ENCODE measurements at regions not wholly inside any gene's neighbourhood (a gene's known extent, or its start where the extent isn't known, plus 50 kb on each side); places are given as distances from the start of the nearest gene placed in this dataset.
A peak's percentile ranks its signal among the peaks of the same experiment; 100 is the strongest.

- H3K9me3 ChIP-seq (ENCODE audit: control insufficient read depth, low read length): no peaks in the 10 kb centered on the region
- H2AFZ ChIP-seq: no peak overlapping the region
- TF ChIP-seq, protein P1, sequence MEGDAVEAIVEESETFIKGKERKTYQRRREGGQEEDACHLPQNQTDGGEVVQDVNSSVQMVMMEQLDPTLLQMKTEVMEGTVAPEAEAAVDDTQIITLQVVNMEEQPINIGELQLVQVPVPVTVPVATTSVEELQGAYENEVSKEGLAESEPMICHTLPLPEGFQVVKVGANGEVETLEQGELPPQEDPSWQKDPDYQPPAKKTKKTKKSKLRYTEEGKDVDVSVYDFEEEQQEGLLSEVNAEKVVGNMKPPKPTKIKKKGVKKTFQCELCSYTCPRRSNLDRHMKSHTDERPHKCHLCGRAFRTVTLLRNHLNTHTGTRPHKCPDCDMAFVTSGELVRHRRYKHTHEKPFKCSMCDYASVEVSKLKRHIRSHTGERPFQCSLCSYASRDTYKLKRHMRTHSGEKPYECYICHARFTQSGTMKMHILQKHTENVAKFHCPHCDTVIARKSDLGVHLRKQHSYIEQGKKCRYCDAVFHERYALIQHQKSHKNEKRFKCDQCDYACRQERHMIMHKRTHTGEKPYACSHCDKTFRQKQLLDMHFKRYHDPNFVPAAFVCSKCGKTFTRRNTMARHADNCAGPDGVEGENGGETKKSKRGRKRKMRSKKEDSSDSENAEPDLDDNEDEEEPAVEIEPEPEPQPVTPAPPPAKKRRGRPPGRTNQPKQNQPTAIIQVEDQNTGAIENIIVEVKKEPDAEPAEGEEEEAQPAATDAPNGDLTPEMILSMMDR (IDR thresholded peaks at IDR 0.05): no peak
- no peaks in the 10 kb centered on the region for H3K79me2 ChIP-seq
- no peak overlapping the region for H3K4me3 ChIP-seq (ENCODE audit: low read depth, low read length)
- no peaks in the 10 kb centered on the region for H3K27me3 ChIP-seq (ENCODE audit: control insufficient read depth, insufficient read depth, low read length)
- no peaks in the 10 kb centered on the region for H3K36me3 ChIP-seq (ENCODE audit: control insufficient read depth, insufficient read depth, low read length)
- H3K27ac ChIP-seq: no peak overlapping the region
- no peaks in the 10 kb centered on the region for H3K4me1 ChIP-seq
- no peak overlapping the region for H3K4me2 ChIP-seq (ENCODE audit: low read length)
- H3K9ac ChIP-seq: no peak overlapping the region
Measured at GRCh38 chr6:167731731-167732422, 94.8 kb upstream of the AFDN start.

- H3K79me2 ChIP-seq: no peaks in the 10 kb centered on the region
- H3K9me3 ChIP-seq (ENCODE audit: control insufficient read depth, low read length): no peaks in the 10 kb centered on the region
- H3K4me1 ChIP-seq: no peaks in the 10 kb centered on the region
- H3K27ac ChIP-seq: peak overlapping the region; percentile 4
- no peaks in the 10 kb centered on the region for H3K36me3 ChIP-seq (ENCODE audit: control insufficient read depth, insufficient read depth, low read length)
- H3K4me3 ChIP-seq (ENCODE audit: low read depth, low read length): no peak overlapping the region
- no peak overlapping the region for H3K9ac ChIP-seq
- H3K27me3 ChIP-seq (ENCODE audit: control insufficient read depth, insufficient read depth, low read length): no peaks in the 10 kb centered on the region
- no peak overlapping the region for H2AFZ ChIP-seq
- TF ChIP-seq, protein P1 (IDR thresholded peaks at IDR 0.05): no peak
- H3K4me2 ChIP-seq (ENCODE audit: low read length): no peak overlapping the region
Measured at GRCh38 chr6:167733740-167734661, 92.7 kb upstream of the AFDN start.

GRCh38 chr6:167734662-167735083 is 92.0 kb upstream of the AFDN start:
- no peak overlapping the region for H3K4me3 ChIP-seq (ENCODE audit: low read depth, low read length)
- no peak overlapping the region for H3K4me2 ChIP-seq (ENCODE audit: low read length)
- H3K79me2 ChIP-seq: no peaks in the 10 kb centered on the region
- no peak overlapping the region for H3K27ac ChIP-seq
- no peak overlapping the region for H2AFZ ChIP-seq
- TF ChIP-seq, protein P1 (IDR thresholded peaks at IDR 0.05): no peak
- no peaks in the 10 kb centered on the region for H3K4me1 ChIP-seq
- no peak overlapping the region for H3K9ac ChIP-seq
- H3K9me3 ChIP-seq (ENCODE audit: control insufficient read depth, low read length): no peaks in the 10 kb centered on the region
- H3K27me3 ChIP-seq (ENCODE audit: control insufficient read depth, insufficient read depth, low read length): no peaks in the 10 kb centered on the region
- no peaks in the 10 kb centered on the region for H3K36me3 ChIP-seq (ENCODE audit: control insufficient read depth, insufficient read depth, low read length)

- Histone ChIP-seq H3K4me2 (ENCODE audit: low read length) (no peak overlapping the region), H3K36me3 (ENCODE audit: control insufficient read depth, insufficient read depth, low read length) (no peaks in the 10 kb centered on the region), H3K27ac (no peak overlapping the region), H3K4me1 (no peaks in the 10 kb centered on the region), H3K9me3 (ENCODE audit: control insufficient read depth, low read length) (no peaks in the 10 kb centered on the region), H3K79me2 (no peaks in the 10 kb centered on the region), H3K27me3 (ENCODE audit: control insufficient read depth, insufficient read depth, low read length) (no peaks in the 10 kb centered on the region), H2AFZ (no peak overlapping the region), H3K4me3 (ENCODE audit: low read depth, low read length) (no peak overlapping the region), H3K9ac (no peak overlapping the region)
- TF ChIP-seq, protein P1 (IDR thresholded peaks at IDR 0.05): no peak
Measured at GRCh38 chr6:167735084-167735950, 91.4 kb upstream of the AFDN start.
